Eye (tissue), 1 donor: ENCODE measurements at regions not wholly inside any gene's neighbourhood (a gene's known extent, or its start where the extent isn't known, plus 50 kb on each side); places are given as distances from the start of the nearest gene placed in this dataset.

Experiments used
- DNase-seq: peaks from one replicate; pipeline ENCODE4 v3.0.0-alpha.2; 2015

DNA sequence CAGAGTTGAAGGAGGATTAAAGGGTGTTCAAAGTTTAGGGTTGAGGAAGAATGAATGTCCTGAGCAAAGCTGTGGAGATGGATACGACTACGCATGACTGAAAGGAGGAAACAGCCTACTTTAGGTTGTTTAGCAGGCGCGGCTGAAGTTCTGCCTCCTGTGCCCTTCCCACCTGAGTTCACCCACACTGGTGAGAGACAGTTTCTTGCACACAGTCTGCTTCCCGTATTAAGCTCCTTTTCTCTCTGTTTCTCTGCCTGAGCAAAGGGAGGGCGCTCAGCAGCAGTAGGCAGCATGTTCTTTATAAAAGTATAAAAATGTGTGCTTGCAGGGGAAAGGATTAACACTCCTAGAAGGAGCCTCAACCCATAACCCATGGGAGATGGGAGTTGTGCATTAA, 224.0 kb upstream of the SMARCA2 start:
- no peak for DNase-seq

DNA sequence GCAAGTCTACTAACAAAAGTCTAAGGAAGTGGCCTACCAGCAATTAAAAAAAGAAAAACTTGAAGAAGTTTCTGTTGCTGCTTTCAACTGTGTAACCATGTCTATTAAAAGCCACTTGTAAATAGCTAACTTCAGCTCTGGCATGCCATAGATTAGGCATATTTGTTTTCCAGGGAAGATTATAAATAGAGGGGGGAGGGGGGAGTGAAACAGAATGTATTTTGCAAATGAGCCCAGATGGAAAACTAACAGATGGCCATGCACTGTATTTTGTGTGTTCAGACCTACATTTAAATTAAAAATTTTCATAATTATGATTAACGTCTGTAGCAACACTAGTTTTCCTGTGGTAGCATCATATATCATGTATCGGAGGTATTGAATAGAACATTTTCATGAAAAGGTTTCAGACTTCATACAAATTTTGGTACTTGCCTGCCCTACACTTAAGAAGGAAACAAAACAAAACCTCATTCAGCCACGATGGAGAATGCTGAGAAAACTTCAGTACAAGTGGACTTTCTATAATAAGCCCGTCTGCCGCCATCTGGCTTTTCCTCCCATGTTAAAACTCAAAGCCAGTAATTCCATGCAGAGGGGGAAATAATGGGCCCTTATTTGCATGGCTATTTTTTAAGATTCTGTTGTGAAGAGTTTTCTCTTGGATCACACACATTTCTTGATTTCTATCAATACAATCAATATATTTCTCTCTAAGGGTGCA, 220.4 kb upstream of the SMARCA2 start:
- DNase-seq = no peak

DNA sequence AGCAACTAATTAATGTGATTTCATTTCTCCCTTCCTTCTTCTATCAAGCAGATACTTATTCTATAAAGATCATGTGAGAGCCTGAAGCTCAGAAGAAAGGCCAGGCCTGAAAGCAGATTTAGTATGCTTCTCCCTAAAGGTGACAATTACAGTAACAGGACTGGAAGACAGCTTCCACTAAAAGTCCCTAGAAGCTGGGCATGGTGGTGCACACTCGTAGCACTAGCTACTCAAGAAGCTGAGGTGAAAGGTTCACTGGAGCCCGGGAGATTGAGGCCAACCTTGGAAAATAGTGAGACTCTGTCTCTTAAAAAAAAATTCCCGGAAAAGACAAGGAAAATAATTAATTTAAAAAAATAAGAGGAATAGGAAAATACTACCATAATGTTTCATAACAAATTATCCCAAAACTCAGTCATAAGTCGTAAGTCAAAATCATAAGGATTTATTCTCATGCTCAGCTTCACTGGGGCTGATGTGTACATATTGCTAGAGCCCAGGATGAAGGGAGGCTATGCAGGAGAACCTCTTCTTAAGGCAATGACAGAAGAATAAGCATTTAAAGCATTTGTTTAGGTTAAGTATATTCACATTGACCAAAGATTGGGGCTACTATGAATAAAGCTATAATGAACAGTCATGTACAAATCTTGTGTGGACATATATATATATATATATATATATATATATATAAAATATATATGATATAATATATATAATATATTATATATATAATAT, 210.8 kb upstream of the SMARCA2 start:
- DNase-seq = peak; percentile 3

DNA sequence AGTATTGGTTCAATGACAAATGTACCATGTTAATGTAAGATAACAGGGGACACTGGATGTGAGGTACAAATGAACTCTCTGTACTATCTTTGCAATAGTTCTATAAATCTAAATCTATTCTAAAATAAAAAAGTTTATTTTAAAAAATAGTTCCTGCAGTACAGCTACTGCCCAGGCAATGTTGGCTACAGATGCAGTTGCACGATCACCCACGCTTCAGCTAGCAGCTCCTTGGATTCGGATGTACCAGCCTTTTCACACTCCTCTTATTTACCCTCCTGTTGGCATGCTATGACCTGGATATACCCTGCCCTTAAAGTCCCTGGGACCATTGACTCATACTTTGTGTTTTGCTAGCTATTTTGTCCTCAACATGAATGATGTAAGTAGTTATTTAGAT, 185.4 kb upstream of the SMARCA2 start:
- no peak for DNase-seq

DNA sequence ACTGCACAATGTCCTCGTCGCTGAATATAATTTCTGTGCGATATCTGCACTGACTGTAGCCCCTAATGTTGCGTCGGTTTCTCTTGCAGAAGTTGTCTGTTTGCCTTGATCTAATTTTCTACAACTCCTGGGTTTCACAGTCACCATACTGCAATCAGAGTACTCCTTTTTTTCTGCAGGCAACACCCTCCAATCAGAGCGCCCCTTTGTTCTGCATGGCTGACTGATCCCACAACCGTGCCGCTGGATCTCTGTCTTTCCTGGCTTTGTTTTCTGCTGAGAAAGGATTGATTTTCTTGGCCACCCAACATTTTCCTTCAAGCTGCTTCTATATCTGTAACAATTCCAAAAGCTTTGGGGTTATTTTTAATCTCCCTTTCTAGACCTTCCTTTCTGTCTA, 182.2 kb upstream of the SMARCA2 start:
- DNase-seq = no peak

DNA sequence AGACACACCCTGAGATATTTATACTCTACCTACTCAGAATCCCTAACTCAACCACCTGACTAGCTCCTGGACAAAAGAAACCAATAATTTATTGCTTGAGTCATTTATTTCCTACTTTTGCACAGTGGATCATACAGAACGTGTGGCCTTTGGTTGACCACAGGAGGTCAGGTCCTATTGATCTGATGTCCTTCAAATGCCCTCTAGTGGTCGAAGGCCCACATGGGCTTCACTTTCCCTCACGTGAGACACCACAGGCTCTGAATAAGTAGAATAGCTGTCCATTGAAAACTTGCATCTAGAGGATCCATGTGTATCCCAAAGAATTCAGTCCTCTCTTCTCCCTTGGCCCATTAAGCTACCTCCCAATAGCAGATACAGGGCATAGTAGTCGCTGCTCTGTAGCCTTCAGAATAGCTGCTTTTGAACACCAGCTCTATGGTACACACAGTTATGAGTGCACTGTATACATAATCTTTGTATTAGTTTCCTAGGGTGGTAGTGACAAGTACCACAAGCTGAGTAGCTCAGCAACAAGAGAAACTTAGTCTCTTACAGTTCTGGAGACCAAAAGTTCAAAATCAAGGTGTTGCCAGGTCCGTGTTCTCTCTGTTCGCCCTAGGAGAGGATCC, 177.6 kb upstream of the SMARCA2 start:
- DNase-seq = peak; percentile 35

DNA sequence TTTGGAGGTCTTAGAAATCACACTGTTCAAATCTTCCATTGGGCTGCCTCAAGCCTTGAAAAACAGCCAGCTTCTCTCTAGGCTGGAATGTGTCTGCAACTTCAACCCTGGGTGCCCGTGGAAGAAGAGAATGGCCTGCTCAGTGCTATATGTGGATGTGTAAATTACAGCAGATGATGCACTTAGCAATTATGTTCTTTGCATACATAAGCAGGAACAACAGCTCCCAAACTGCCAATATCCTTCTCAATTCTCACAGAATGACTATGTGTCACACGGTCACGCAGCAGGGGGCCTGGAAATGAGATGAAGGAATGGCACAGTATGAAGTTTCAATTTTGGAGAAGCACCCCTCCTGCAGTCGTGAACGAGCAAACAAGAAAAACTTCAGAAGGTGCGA, 175.2 kb upstream of the SMARCA2 start:
- DNase-seq = no peak

DNA sequence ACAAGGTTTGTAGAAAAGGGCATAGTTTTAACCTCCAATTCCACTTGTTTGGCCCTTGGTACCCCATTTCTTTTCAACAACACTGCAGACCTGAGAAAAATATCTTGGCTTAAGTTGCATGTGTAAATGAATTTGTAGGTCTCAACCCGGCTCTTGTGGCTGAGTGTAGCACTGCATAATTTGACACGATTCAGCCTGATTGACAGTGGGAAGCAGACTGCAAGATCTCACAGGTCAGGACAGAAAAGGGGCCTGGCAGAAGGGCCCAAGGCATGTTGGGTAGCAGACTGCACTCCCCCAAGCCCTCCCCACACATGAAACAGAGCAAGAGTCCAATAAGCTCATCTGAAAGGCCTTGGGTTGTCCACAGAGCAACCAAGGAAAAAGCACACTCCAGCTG, 169.7 kb upstream of the SMARCA2 start:
- DNase-seq = no peak

DNA sequence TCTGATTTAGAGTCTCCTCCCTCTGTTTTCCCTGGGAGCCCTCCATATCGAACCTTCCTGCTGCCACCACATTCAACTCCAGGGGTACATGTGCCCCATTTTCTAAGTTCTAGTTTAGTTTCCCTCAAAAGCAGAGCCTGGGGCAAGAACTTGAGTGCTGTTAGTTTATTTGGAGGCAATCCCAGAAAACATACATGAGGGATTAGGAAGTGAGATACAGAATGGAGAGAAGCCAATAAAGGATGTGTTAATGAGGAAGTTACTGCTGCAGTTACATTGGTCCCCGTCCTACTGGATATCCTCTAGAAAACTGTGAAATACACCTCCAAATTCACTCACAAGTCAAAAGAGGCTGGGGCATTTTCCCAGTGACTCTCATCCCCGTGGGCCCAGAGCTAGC, 159.4 kb upstream of the SMARCA2 start:
- DNase-seq = no peak

DNA sequence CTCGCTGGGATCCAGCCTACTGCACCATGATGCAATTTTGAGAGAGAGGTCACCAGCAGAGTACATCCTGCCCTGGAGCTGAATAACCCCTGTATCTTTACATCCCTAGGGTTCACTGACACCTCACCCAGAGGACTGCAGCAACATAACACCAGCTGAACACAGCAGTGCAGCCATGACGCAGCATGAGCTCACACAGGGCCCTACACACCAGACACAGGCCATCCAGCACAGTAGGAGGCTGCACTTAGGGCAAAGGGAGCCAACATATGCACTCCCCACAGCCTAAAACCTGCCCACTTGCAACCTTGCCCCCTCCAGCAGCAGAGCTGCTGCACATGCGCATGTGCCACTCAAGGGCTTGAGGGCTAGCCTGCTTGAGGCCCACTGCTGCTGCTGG, 157.3 kb upstream of the SMARCA2 start:
- no peak for DNase-seq

DNA sequence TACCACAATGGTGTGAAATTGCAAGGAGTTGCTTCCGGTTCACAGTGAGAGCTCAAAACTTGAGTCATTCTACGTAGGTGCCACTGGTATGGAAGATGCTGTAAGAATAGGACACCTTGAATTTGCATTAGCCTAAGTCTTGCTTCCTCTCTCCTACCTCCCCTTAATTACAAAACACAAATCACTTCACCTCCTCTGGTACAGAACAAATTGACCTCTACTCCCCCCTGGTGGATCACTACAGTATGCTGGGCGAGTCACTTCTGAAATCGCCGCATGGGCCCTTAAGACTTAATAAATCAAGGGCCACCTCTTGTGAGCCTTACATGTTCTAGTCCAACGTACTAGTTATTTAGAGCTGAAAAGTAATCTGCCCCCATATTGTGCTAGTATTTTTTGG, 145.3 kb upstream of the SMARCA2 start:
- DNase-seq = peak; percentile 29

DNA sequence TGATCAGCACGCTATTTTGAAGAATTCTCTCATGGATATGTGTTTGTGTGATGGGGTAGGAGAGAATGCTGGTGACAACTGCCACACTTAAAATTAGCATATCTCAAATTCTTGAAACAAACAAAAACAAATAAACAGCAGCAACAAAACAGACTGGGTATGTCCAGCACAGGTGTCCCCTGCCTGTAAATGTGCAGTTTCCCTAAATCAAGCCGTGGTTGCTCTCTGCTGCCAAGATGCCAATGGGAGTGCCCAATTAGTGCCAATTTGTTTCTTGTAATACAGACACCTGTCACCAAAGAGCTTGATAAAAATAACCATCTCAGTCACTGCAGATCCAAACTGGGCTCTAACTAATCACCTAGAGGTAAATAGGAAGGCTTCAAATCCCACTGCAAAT, 144.2 kb upstream of the SMARCA2 start:
- no peak for DNase-seq

DNA sequence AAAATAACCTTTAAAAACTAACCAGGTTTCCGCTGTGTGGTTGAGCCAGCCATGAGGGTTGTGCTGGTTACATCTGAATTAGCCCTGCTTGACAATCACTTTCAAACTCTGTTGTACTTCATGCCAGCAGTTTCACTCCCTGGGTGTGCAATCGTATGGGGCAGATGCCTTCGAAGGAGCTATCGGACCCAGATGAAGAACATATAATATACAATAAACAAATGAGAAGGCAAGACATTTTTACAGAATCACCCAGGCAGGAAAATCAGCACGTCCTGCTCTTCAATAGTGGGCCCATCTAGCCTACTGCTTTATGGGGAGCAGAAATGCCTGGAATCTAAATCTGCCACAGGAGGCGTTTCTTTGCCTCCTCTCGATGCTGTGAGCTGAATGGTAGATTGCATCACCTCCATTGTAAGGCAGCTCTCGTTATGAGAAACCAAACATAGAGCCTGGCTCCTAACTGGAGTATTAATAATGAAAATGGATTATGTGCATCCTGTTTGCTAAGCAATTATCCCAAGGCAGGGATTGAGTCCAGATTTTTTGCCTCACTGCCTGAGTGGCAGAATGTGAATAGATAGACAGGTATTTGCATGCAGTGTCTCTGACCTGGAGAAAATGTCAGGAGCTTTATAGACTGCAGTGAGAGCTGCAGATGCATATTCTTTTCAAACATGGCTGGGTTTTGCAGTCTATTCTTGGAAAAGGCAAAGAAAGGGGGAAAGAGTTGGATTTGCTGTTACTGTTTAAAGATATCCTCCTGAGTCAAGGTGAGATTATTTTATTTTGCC, 143.3 kb upstream of the SMARCA2 start:
- peak; percentile 28 for DNase-seq

DNA sequence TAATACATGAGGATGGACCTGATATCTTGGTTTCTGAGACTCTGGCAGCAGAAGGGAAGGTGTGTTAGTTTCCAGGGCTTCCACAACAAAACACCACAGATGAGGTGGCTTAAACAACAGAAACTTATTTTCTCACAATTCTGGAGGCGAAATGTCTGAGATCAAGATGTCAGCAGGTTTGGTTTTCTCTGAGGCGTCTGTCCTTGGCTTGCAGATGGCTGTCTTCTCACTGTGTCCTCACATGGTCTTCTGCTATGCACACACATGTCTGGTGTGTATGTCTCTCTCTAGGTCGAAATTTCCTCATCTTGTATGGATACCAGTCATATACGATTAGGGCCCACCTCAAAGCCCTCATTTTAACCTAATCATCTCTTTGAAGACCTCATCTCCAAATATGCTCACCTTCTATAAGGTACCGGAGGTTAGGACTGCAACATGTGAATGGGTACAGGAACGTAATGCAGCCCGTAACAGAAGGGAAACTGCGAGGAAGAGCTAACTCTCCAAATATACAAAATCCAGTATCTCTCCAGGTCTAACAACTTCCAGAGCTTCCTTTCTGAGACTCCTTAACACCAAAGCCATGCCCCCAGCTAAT, 139.8 kb upstream of the SMARCA2 start:
- DNase-seq = no peak

DNA sequence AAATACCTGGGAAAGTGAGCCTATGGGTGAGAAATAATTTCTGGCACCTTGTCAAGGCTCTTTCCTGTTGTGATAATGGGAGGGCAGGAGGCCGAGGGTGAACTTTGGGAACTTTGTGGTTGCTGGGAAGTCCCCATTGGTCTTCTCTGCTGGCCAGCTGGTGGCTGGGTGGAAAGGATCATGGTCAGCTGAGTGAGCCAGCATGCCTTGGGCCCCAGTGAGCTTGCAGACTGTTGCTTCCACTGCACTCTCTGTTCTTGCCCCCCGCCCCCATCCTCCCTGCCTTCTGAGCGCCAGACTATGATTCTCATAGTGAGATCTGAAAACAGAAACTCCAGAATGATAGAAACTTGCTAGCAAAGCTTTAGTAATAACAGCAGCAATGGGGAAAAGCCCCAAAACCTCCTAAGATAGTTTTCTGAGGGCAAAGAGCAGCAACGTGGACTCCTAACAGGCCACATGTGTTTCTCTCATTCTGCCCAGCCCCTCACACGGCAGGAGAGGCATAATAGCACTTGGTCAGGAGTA, 139.2 kb upstream of the SMARCA2 start:
- DNase-seq = no peak

DNA sequence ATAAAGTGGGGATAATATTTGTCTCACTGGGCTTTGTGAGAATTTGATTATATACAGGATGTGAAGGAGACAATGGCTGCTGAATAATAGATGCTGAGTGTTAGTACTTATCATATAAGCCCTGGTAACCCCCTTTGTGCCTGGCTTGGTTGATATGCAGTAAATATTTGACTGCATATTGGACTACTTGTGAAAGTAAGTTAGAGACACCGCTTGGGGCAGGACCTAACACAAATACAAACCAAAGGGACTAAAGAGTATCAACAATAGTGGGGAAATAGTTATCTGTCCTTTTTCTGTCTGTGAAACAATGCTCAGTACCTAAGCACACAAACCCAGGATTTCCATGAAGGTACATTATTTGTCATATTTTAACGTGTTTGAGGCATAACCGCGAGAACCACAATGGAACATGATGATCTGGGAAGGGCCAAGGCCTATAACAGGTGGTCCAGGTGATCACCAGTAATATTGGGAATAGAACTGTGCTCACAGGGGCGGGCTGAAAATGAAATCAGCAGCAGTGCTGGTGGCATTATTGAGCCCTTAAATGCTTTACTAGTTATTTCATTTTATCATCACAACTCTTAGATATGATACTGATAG, 138.2 kb upstream of the SMARCA2 start:
- no peak for DNase-seq

DNA sequence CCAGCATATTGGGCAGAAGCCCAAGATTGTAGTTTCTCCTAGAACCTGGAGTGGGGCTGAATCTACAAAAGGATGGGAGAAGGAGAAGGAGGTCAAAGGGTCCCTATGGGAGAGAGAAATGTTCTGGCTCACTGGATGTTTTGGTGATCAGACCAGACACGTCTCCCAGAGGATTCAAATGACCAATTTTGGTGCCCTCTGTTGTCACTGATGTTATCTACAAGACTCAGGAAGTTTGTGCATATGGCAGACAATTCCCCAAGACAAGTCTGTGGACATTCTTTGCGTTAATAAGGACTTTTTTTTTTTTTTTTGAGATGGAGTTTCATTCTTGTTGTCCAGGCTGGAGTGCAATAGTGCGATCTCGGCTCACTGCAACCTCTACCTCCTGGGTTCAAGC, 137.2 kb upstream of the SMARCA2 start:
- DNase-seq = no peak

DNA sequence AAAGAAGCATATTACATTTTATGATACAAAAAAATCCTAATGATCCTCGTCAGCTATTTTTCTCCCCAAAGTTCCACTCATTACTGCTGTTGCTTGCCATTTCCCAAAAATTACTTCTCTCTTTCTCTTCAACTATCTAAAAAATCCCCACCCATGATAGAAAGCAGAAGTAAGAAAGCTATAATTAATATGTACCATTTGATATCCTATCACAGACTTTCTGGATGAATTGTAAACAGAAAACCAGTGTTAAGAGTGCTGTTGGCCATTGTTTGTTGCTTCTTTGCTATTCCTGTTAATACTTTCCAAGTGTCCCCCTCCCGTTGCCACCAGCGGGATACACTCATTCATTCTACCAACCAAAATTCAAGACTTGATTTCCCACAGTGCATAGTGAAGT, 136.3 kb upstream of the SMARCA2 start:
- DNase-seq = no peak

DNA sequence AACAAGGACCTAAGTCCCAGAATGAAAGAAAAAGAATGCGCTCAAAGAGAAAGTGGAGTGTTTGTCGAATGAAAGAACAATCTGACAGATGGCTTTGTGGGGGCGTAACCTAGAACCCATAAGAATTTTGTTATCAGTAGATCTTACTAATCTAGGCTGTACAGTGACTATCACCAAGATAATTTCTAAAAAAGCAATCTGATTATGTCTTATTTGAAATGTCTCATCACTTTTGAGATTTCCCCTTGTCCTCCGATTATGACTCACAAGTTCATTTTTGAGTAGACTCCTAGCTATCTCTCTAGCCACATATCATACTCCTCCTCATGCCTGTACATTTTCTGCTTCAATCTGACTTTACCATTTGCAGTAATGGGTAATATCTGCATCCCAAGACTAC, 135.6 kb upstream of the SMARCA2 start:
- no peak for DNase-seq

DNA sequence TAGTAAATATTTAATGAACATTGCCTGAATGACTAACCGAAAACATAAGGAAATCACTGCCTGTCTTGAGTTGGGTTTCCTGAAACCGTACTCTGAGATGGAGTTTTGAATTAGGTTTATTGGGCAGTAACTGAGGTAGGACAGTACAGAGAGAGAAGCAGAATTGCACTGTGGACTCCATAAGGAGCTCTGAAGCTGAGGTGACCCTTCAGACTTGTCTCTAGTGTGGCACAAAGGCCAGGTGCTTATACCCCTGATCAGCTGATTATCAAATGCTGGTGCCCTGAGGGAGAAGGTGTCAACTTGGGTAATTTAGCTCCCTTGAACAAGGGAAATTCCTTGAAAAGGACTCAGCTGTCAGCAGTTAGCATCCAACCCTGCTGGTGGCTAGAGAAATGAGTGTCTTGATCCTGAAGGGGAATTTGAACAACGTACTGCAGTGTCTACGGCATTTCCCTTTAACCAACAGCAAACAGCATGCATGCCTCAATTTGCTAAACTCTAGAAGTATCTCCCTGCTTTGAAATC, 135.0 kb upstream of the SMARCA2 start:
- no peak for DNase-seq

DNA sequence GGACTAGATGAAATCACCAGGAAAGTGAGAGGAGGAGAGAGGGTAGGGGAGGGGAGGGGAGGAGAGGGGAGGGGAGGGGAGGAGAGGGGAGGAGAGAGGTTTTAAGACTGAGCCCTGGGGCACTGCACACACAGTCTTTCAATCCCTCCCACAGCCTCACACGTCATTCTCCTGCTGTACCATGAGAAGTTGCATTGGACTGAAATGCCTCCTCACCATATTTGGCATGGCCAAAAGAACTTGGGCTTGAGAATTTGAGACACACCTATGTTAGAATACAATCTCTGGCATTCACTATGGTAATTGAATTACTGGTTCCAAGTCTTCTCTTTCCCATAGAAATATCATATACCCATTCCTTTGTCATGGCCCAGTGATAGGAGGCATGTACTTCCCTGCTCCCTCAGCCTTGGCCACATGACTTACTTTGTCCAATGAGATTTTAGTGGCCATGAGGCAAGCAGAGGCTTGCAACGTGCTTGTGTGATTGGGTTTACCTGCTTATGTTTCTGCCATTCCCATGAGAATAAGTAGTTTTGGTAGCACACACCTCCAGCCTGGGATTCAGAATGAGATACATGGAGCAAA, 133.3 kb upstream of the SMARCA2 start:
- DNase-seq = no peak
